GM18517 (cell line): ENCODE measurements at regions not wholly inside any gene's neighbourhood (a gene's known extent, or its start where the extent isn't known, plus 50 kb on each side); places are given as distances from the start of the nearest gene placed in this dataset.

Experiments used
- ATAC-seq: cut with Tn5 transposase; IDR thresholded peaks from one replicate; pipeline ENCODE4 v1.9.1; 2021; ENCODE audit warnings: mild to moderate bottlenecking, moderate library complexity; ENCODE audit not compliant: unreplicated experiment

GRCh38 chr2:67950018-67950417 lies 112.8 kb downstream of the C1D start:
- no peak for ATAC-seq

- no peak for ATAC-seq
Observed at GRCh38 chr2:67950919-67951318, 111.9 kb downstream of the C1D start.

DNA sequence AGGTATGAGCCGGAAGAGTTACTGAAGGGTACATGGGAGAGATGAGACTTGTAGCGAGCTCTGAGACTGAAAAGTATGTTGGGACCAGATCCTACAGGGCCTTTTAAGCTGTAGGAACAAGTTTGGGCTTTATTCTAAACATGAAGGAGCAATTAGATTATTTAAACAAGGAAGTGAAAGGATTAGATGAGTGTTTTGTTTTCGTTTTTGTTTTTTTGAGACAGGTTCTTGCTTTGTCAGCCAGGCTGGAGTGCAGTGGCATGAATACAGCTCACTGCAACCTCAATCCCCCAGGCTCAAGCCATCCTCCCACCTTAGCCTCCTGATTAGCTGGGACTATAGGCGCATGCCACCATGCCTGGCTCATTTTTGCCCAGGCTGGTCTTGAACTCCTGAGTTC lies 110.7 kb downstream of the C1D start:
- no peak for ATAC-seq

GRCh38 chr2:67954093-67954748 lies 108.6 kb downstream of the C1D start:
- no peak for ATAC-seq

DNA sequence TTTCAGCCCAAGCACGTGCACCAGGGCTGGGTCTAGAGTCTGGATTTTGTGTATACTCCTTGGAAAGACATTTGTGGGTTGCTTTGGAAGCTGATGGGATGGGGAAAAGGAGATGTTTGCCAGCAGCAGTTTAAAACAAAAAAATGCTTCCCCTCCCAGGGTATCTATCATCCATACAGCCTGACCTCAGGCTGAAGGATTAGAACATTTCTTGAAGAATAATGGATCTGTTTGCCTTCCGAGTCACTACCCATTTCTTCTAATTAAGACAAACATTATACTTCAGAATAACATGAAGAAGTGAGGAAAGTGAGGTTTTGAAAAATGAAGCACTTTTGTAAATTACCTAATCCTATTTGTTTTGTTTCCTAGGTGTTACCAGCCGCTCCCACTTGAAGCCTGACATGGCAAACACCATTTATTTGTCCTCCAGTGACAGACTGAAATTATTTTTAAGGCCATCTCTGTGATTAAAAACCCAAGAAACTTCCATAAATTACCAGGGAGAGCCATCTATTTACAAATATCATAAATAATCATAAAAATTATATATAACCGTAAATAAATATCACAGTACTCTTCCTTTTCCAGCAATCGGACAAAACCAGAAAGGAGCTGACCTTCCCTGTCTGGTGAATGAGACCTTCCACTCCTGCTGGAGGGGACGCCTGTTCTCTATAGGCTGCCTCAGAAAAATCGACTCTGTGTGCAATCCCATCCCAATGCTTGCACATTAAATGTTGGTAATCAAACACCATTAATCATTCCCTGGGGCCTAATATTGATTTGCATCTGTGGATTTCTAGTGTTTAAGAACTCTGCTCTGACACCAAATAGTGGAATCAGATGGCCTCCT lies 106.8 kb downstream of the C1D start:
- no peak for ATAC-seq

GRCh38 chr2:67965246-67965645 lies 97.6 kb downstream of the C1D start:
- ATAC-seq: no peak

DNA sequence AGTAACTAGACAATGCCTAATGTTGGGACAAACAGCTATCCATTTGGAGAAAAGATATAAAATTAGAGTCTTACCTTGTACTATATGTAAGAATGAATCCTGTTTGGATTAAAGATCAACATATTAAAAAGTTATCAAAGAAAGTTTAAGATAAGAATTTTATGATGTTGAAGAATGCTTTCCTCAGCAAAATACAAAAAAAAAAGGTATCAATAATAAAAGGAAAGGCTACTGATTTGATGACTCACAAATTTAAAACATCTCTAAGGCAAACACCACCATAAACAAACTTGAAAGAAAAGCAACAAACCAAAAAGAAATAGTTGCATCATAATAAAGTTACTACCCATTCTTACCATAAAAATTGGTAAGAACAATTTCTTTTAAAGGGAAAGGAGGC lies 92.7 kb downstream of the C1D start:
- ATAC-seq: no peak

DNA sequence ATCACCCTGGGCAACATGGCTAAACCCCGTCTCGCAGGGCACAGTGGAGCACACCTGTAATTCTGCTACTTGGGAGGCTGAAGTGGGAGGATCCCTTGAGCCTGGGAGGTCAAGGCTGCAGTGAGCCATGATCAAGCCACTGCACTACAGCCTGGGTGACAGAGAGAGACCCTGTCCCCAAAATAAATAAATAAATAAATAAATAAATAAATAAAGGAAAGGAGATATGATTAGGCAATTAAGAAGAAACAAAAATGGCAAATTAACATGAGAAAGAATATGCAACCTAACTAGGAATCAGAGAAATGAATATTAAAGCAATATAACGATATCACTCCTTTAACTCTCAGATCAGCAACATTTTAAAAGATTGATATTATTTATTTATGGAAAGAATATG lies 92.3 kb downstream of the C1D start:
- no peak for ATAC-seq

DNA sequence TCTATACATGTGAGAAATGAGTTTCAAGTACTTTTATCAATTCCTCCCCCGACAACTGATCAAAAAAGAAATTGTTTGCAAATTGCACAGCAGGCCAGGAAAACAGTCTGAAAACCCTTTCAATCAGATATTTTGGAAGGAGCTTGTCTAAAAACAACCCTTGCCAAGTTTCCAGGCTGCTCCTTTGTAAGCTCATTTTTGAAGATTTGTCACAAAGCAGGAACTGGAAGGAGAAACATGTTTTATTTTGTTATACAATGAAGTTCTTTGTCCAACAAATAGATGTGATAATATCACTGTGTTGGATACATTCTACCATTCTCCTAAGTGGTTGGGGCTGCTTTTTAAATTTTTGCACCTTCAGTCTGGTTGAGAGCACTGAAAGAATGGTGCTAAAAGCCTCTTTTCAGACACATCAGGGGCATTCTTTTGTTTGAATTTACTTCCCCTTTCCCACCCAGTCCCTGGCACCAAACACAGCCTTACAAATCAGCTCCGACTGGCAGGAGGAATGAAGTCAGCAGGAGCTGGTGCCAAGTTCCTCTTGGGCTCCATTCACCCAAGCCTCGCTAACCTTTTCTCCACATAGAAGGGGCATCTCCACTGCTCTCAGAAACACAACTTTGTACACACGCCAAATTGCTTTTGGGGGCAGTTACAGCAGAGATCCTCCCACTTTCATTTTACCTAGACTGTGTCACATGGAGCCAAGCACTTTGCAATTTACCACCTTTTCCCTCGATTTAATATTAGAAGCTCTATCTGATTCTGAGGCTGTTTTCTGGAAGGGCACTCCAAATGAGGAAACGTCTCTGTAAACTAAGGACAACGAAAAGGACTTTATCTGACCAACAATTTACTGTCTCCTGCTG lies 88.0 kb downstream of the C1D start:
- ATAC-seq: no peak

DNA sequence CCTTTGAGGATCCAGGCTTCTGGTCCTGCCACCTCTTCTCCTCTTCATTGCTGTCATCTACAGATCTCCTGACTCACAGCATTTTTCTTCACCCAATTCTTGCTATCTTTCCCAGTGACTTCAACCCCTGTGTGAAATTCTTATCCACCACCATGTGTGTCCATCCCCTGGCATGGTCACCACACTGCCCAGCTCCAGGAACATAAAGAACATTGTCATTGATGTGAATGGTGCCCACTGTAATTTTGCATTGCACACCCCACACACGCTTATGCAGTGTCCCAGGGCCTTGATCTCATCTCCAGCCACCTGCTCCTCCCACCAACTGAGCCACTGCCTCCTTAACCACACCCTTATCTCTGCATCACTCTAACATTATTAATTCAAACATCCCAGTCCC lies 85.3 kb downstream of the C1D start:
- no peak for ATAC-seq

DNA sequence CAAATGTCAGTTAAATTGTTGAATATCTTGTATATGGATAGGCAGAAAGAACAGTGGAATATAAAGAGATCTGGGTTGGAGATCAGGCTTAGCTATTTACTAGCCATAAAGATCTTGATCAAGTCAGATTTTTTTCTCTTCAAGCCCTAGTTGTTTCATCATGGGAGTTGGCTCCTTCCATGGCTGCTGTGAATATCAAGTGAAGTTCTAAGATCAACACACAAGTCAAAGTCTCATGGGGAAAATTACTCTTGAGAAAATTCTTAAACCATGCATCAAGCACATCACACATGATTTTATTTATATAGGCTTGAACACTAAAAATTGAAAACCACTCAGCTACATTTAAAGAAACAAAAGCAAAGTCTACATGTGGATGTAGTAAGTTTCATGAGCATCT lies 79.8 kb downstream of the C1D start:
- no peak for ATAC-seq

- ATAC-seq: no peak
Observed at GRCh38 chr2:67984600-67984999, 78.2 kb downstream of the C1D start.

DNA sequence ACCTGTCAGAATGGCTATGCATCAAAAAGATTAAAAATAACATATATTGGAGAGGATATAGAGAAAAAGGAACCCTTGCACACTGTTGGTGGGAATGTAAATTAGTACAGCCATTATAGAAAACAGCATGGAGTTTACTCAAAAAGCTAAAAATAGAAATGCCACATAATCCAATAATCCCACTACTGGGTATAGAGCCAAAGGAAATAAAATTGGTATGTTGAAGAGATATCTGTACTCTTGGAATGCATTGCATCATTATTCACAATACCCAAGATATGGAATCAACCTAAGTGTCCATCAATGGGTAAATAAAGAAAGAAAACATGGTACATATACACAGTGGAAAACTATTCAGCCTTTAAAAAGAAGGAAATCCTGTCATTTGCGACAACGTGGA lies 77.2 kb downstream of the C1D start:
- no peak for ATAC-seq

- ATAC-seq: no peak
Observed at GRCh38 chr2:67986258-67986657, 76.5 kb downstream of the C1D start.
